Chondrocyte (in vitro differentiated cells): ENCODE measurements at regions not wholly inside any gene's neighbourhood (a gene's known extent, or its start where the extent isn't known, plus 50 kb on each side); places are given as distances from the start of the nearest gene placed in this dataset.

Experiments used
- DNase-seq: peaks from one replicate; pipeline ENCODE4 v3.0.0; 2021; ENCODE audit warnings: mixed read lengths, low spot score
- H3K27ac Mint-ChIP-seq: one replicate; pipeline ENCODE4 v1.8.0; 2021; ENCODE audit warnings: mild to moderate bottlenecking, moderate library complexity, mixed read lengths; ENCODE audit not compliant: unreplicated experiment
- H3K27me3 Mint-ChIP-seq: 2 replicates; pipeline ENCODE4 v1.8.0; 2021; ENCODE audit warnings: low read depth, mixed read lengths
- H3K36me3 Mint-ChIP-seq: 2 replicates; pipeline ENCODE4 v1.8.0; 2021; ENCODE audit warnings: low read depth, mixed read lengths
- H3K4me1 Mint-ChIP-seq: 2 replicates; pipeline ENCODE4 v1.8.0; 2021; ENCODE audit warnings: low read depth, mild to moderate bottlenecking, mixed read lengths
- H3K4me3 Mint-ChIP-seq: one replicate; pipeline ENCODE4 v1.8.0; 2021; ENCODE audit warnings: mild to moderate bottlenecking, moderate library complexity, mixed read lengths; ENCODE audit not compliant: unreplicated experiment
- H3K9me3 Mint-ChIP-seq: 2 replicates; pipeline ENCODE4 v1.8.0; 2021; ENCODE audit warnings: low read depth, mixed read lengths
- TF ChIP-seq, protein P1 (sequence below): fragments of 200-600 bp; sonication (generic); IDR thresholded peaks from 2 replicates; pipeline ENCODE4 v1.5.0; 2021; ENCODE audit warnings: antibody characterized with exemption, mild to moderate bottlenecking, moderate library complexity

DNA sequence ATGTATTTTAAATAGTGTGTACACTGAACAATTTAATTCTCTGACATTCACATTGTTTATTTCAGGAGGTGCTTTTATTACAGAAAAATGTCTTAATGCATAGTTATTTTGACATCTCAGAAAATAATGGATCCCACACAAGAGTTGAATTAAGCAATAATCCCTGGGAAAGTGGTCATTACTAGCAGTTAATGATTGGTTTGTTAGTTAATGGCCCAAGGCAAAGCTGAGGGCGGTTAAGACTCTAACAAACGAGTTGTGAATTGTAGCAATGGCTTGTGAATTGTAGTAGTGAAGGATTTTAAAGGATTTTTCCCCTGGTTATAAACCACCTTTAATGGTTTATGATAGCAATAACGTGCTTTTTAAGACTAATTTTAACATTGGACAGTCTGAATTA is 1316.0 kb upstream of the GJE1 start:
- H3K27ac Mint-ChIP-seq, result no peak overlapping the region
- no peak overlapping the region for H3K4me3 Mint-ChIP-seq
- no peaks in the 10 kb centered on the region for H3K36me3 Mint-ChIP-seq
- H3K4me1 Mint-ChIP-seq, result peaks cover 2% of the 10 kb centered on the region
- no peaks in the 10 kb centered on the region for H3K27me3 Mint-ChIP-seq
- TF ChIP-seq, protein P1, sequence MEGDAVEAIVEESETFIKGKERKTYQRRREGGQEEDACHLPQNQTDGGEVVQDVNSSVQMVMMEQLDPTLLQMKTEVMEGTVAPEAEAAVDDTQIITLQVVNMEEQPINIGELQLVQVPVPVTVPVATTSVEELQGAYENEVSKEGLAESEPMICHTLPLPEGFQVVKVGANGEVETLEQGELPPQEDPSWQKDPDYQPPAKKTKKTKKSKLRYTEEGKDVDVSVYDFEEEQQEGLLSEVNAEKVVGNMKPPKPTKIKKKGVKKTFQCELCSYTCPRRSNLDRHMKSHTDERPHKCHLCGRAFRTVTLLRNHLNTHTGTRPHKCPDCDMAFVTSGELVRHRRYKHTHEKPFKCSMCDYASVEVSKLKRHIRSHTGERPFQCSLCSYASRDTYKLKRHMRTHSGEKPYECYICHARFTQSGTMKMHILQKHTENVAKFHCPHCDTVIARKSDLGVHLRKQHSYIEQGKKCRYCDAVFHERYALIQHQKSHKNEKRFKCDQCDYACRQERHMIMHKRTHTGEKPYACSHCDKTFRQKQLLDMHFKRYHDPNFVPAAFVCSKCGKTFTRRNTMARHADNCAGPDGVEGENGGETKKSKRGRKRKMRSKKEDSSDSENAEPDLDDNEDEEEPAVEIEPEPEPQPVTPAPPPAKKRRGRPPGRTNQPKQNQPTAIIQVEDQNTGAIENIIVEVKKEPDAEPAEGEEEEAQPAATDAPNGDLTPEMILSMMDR, result no peak
- peaks cover 2% of the 10 kb centered on the region for H3K9me3 Mint-ChIP-seq
- no peak for DNase-seq

DNA sequence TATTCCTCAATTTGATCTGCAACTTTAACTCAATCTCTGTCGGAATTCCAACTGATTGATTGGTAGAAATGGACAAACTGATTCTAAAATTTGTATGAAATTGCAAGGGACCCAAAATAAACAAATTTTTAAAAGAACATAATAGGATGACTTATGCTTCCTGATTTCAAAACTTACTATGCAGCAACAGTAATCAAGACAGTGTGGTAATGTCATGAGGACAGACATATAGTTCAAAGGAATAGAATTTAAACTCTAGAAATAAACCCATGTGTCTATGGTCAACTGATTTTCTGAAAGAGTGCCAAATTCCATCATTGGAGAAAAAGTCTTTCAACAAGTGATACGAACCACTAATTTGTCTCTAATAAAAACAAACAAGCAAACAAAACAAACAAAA is 1320.1 kb upstream of the GJE1 start:
- H3K9me3 Mint-ChIP-seq, result peaks cover 10% of the 10 kb centered on the region
- DNase-seq, result no peak
- no peaks in the 10 kb centered on the region for H3K27me3 Mint-ChIP-seq
- H3K4me3 Mint-ChIP-seq, result no peak overlapping the region
- no peak overlapping the region for H3K27ac Mint-ChIP-seq
- H3K36me3 Mint-ChIP-seq, result no peaks in the 10 kb centered on the region
- peaks cover 3% of the 10 kb centered on the region for H3K4me1 Mint-ChIP-seq
- TF ChIP-seq, protein P1, result no peak

DNA sequence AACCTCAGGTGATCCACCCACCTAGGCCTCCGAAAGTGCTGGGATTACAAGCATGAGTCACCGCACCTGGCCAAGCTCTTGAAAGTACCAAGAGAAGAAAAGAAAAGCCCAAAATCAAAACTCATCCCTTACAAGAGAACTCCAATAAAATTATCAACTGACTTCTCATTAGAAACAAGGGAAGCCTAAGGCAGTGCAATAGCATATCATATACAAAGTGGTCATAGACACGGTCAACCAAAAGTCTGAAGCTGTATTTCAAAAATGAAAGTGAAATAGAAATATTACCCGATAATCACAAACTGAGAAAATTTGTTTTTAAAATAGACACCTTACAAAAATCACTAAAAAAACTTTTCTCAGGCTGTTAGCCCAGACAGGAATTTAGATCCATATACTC is 1321.1 kb upstream of the GJE1 start:
- Mint-ChIP-seq H3K27me3 (no peaks in the 10 kb centered on the region), H3K4me3 (no peak overlapping the region), H3K27ac (no peak overlapping the region), H3K9me3 (peaks cover 10% of the 10 kb centered on the region), H3K4me1 (peaks cover 3% of the 10 kb centered on the region), H3K36me3 (no peaks in the 10 kb centered on the region)
- no peak for DNase-seq
- TF ChIP-seq, protein P1, result no peak

DNA sequence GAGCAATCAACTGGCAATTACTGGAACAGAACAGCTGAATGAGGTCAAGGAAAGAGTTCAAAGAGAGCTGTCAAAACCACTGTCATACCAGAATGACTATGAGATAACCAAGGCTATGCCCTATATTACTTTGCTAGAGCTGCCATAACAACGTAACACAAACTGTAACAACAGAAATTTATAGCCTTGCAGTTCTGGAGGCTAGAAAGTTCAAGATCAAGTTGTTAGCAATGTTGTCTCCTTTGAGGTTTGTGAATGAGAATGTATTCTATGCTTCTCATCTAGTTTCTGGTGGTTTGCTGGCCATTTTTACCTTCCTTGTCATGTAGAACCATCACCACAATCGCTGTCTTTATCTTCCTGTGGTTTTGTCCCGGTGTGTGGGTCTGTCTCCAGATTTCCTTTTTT is 1323.0 kb upstream of the GJE1 start:
- Mint-ChIP-seq H3K27me3 (no peaks in the 10 kb centered on the region), H3K36me3 (no peaks in the 10 kb centered on the region), H3K4me1 (peaks cover 3% of the 10 kb centered on the region), H3K27ac (no peak overlapping the region), H3K9me3 (peaks cover 10% of the 10 kb centered on the region), H3K4me3 (no peak overlapping the region)
- no peak for DNase-seq
- TF ChIP-seq, protein P1, result no peak

DNA sequence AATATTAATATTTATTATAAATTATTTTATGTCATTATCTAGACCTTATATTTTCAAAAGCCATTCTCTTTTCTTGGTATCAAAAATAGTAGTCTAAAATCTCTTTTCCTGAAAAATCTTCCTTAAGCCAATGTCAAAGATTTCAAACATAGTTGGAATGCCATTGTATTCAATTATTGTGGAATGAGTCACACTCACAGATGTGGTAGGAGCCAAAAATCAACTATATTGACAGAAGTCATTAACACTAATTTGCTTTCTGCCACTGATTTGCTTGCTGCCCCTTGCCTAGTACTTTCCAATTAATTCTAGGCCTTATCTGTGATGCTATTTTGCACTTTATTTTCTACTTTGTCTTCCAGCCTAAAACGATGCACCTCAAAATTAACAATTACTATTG is 1326.3 kb upstream of the GJE1 start:
- no peak for DNase-seq
- H3K27ac Mint-ChIP-seq, result no peak overlapping the region
- H3K27me3 Mint-ChIP-seq, result no peaks in the 10 kb centered on the region
- no peaks in the 10 kb centered on the region for H3K4me1 Mint-ChIP-seq
- TF ChIP-seq, protein P1, result no peak
- H3K36me3 Mint-ChIP-seq, result no peaks in the 10 kb centered on the region
- H3K9me3 Mint-ChIP-seq, result peaks cover 7% of the 10 kb centered on the region
- no peak overlapping the region for H3K4me3 Mint-ChIP-seq
